ENCODE measurements at regions not wholly inside any gene's neighbourhood (a gene's known extent, or its start where the extent isn't known, plus 50 kb on each side); places are given as distances from the start of the nearest gene placed in this dataset.

- no peak overlapping the region for H3K4me3 ChIP-seq (ENCODE audit: low read length)
- TF ChIP-seq CTCF (conservative IDR thresholded peaks at IDR 0.05; ENCODE audit: low read depth, low read length): no peak
- DNase-seq (ENCODE audit: low read depth): no peak
Measured at GRCh38 chr14:97273540-97273939, 476.4 kb downstream of the VRK1 start.

- no peak for DNase-seq (ENCODE audit: low read depth)
- TF ChIP-seq CTCF (conservative IDR thresholded peaks at IDR 0.05; ENCODE audit: low read depth, low read length): no peak
- no peak overlapping the region for H3K4me3 ChIP-seq (ENCODE audit: low read length)
Measured at GRCh38 chr14:97274626-97275025, 477.4 kb downstream of the VRK1 start.

- peak; percentile 48 for DNase-seq (ENCODE audit: low read depth)
- no peak for TF ChIP-seq CTCF (conservative IDR thresholded peaks at IDR 0.05; ENCODE audit: low read depth, low read length)
Measured at GRCh38 chr14:97275276-97275675, 478.1 kb downstream of the VRK1 start.

GRCh38 chr14:97276573-97276972 lies 479.4 kb downstream of the VRK1 start:
- TF ChIP-seq CTCF (conservative IDR thresholded peaks at IDR 0.05; ENCODE audit: low read depth, low read length): no peak
- no peak for DNase-seq (ENCODE audit: low read depth)
- no peak overlapping the region for H3K4me3 ChIP-seq (ENCODE audit: low read length)

More at GRCh38 chr14:97275276-97275675, 478.1 kb downstream of the VRK1 start:
- H3K4me3 ChIP-seq (ENCODE audit: low read length): no peak overlapping the region

- DNase-seq (ENCODE audit: low read depth): no peak
- no peak overlapping the region for H3K4me3 ChIP-seq (ENCODE audit: low read length)
- TF ChIP-seq CTCF (conservative IDR thresholded peaks at IDR 0.05; ENCODE audit: low read depth, low read length): no peak
Measured at GRCh38 chr14:97277711-97278110, 480.5 kb downstream of the VRK1 start.

- H3K4me3 ChIP-seq (ENCODE audit: low read length): no peak overlapping the region
- DNase-seq (ENCODE audit: low read depth): peak; percentile 38
- no peak for TF ChIP-seq CTCF (conservative IDR thresholded peaks at IDR 0.05; ENCODE audit: low read depth, low read length)
Measured at GRCh38 chr14:97280526-97280925, 483.3 kb downstream of the VRK1 start.

GRCh38 chr14:97281741-97282140 lies 484.6 kb downstream of the VRK1 start:
- TF ChIP-seq CTCF (conservative IDR thresholded peaks at IDR 0.05; ENCODE audit: low read depth, low read length): no peak
- no peak overlapping the region for H3K4me3 ChIP-seq (ENCODE audit: low read length)
- no peak for DNase-seq (ENCODE audit: low read depth)

All from retinal pigment epithelial cell (primary cell).